ENCODE measurements at regions not wholly inside any gene's neighbourhood (a gene's known extent, or its start where the extent isn't known, plus 50 kb on each side); places are given as distances from the start of the nearest gene placed in this dataset.

DNA sequence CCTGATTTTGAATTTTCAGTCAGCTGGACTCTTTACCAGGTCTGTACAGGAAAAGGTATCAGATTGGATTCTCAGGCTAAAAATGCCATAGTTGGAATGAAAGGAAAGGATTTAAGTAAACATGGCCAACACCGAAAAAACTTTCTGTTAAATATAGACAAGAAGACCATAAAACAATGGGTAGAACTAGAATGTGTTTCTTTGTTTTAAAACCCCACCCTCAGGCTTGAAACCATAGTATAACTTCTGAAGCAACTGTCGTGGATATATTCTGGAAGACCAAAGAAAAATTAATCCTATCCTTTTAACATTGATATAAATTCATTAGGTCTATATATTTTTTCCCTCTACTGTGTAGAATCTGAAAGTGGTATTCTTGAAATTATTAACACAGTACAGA, 118.6 kb upstream of the HAPLN1 start:
- DNase-seq (ENCODE audit: low spot score), result no peak
- ATAC-seq (ENCODE audit: low FRiP score), result no peak
- no peak for TF ChIP-seq CTCF (IDR thresholded peaks at IDR 0.05)

DNA sequence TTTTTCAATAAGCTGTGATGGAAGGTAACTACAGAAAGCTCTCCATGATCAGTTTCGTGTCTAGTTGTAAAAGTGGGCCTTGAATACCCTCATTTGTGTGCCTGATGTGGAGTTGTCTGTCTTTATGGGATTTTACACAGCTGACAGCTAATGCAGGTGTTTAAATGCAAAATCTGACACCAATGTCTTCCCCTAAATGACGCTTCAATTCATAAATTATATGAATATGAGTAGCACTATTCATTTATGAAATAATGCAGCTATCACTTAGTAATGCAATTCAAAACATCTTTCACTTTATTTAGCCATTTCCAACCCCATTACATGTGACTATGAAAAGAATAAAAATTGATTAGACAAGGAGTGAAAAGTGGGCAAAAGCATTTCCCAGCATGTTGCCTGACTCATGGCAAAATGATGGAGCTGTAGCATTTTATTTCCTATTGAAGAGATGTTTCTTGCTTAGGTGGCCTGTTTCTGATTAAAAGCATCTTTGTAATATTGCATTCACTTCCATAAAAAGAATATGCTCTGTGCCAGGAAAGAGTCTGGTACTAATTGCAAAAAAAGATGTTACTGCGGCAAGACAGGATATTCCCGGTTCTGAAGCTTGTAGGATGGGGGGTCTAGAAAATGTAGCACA, 116.7 kb upstream of the HAPLN1 start:
- TF ChIP-seq CTCF (IDR thresholded peaks at IDR 0.05), result no peak
- DNase-seq (ENCODE audit: low spot score) (no peak), ATAC-seq (ENCODE audit: low FRiP score) (no peak)

- TF ChIP-seq CTCF (IDR thresholded peaks at IDR 0.05), result no peak
- ATAC-seq (ENCODE audit: low FRiP score), result no peak
- no peak for DNase-seq (ENCODE audit: low spot score)
Measured at GRCh38 chr5:83834306-83834705, 113.7 kb upstream of the HAPLN1 start.

GRCh38 chr5:83831834-83832233, 111.2 kb upstream of the HAPLN1 start:
- no peak for ATAC-seq (ENCODE audit: low FRiP score)
- TF ChIP-seq CTCF (IDR thresholded peaks at IDR 0.05), result no peak
- DNase-seq (ENCODE audit: low spot score), result no peak

- no peak for DNase-seq (ENCODE audit: low spot score)
- peak; percentile 96 for ATAC-seq (ENCODE audit: low FRiP score)
- no peak for TF ChIP-seq CTCF (IDR thresholded peaks at IDR 0.05)
Measured at GRCh38 chr5:83827111-83827557, 106.5 kb upstream of the HAPLN1 start.

DNA sequence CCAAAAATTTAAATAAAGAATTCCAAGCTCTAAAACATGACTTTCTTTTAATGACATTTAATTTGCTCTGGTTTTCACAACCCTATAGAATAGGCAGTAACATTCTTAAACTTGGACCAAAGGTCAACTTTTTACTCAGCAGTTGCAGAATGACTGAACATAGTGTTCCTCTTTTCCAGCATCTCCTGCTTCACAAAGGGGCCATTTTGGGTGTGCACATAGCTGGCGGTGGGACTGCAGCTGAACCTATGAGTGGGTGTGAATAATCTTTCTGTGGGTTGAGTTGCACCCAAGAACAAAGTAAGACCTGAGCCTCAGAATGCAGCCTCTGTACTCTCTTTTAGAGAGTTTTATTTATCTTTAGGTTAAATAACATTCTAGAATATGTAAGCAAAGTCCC, 96.9 kb upstream of the HAPLN1 start:
- no peak for TF ChIP-seq CTCF (IDR thresholded peaks at IDR 0.05)
- ATAC-seq (ENCODE audit: low FRiP score), result no peak
- no peak for DNase-seq (ENCODE audit: low spot score)

GRCh38 chr5:83815661-83816060, 95.0 kb upstream of the HAPLN1 start:
- no peak for TF ChIP-seq CTCF (IDR thresholded peaks at IDR 0.05)
- no peak for DNase-seq (ENCODE audit: low spot score)
- ATAC-seq (ENCODE audit: low FRiP score), result no peak
